ENCODE measurements at regions not wholly inside any gene's neighbourhood (a gene's known extent, or its start where the extent isn't known, plus 50 kb on each side); places are given as distances from the start of the nearest gene placed in this dataset.

- Histone ChIP-seq H3K79me2 (replicated peaks; ENCODE audit: insufficient read depth) (no peaks in the 10 kb centered on the region), H3K9me2 (ENCODE audit: insufficient read depth) (no peaks in the 10 kb centered on the region; the same call in none of the 2 replicates), H3K4me1 (ENCODE audit: insufficient read depth) (no peaks in the 10 kb centered on the region), H3K36me3 (ENCODE audit: insufficient read depth) (no peaks in the 10 kb centered on the region), H3K27me3 (ENCODE audit: insufficient read depth) (no peaks in the 10 kb centered on the region), H3F3A (replicated peaks; ENCODE audit: low read depth) (no peaks in the 10 kb centered on the region), H3K4me2 (no peak overlapping the region), H3K27ac (ENCODE audit: low read depth) (no peak overlapping the region), H3K4me3 (no peak overlapping the region), H4K20me1 (replicated peaks; ENCODE audit: insufficient read depth) (no peaks in the 10 kb centered on the region), H2AFZ (no peak overlapping the region)
- Mint-ChIP-seq H3K27ac (no peak overlapping the region), H3K27me3 (ENCODE audit: insufficient read depth, low read depth, poor library complexity) (no peaks in the 10 kb centered on the region), H3K9me3 (no peaks in the 10 kb centered on the region; the same call in 2 of the 3 replicates), H3K36me3 (ENCODE audit: low read depth) (no peaks in the 10 kb centered on the region), H3K4me3 (no peak overlapping the region), H3K4me1 (no peaks in the 10 kb centered on the region)
- no peak for TF ChIP-seq STAT1 (IDR thresholded peaks at IDR 0.05; ENCODE audit: unreplicated experiment)
- TF ChIP-seq ZNF331 (CRISPR knock-in tag; IDR thresholded peaks at IDR 0.05; ENCODE audit: low read depth): no peak
- TF ChIP-seq ETS1 (IDR thresholded peaks at IDR 0.05): no peak
- TF ChIP-seq REST (IDR thresholded peaks at IDR 0.05; ENCODE audit: unreplicated experiment): no peak
- TF ChIP-seq CREB1 (CRISPR knock-in tag; IDR thresholded peaks at IDR 0.05; ENCODE audit: low read depth): no peak
- no peak for TF ChIP-seq POLR2AphosphoS5 (IDR thresholded peaks at IDR 0.05; ENCODE audit: low read depth)
- TF ChIP-seq EZH2phosphoT487 (IDR thresholded peaks at IDR 0.05; ENCODE audit: unreplicated experiment): no peak
- no peak for TF ChIP-seq JUNB (IDR thresholded peaks at IDR 0.05; ENCODE audit: unreplicated experiment)
- TF ChIP-seq NANOG (IDR thresholded peaks at IDR 0.05; ENCODE audit: borderline replicate concordance): no peak
- TF ChIP-seq ZNF462 (CRISPR knock-in tag; IDR thresholded peaks at IDR 0.05): no peak
- no peak for TF ChIP-seq EZH2 (IDR thresholded peaks at IDR 0.05; ENCODE audit: low read depth, unreplicated experiment)
- no peak for TF ChIP-seq CTCF (conservative IDR thresholded peaks at IDR 0.05; ENCODE audit: low read depth in 2 of 2)
- no peak for TF ChIP-seq ZNF114 (CRISPR knock-in tag; IDR thresholded peaks at IDR 0.05)
- DNase-seq (ENCODE audit: low spot score): no peak
- ATAC-seq: no peak
Measured at GRCh38 chr7:28343462-28343861, 68.9 kb upstream of the CREB5 start.

All from GM23338 (cell line).